K562 (cell line): ENCODE measurements at regions not wholly inside any gene's neighbourhood (a gene's known extent, or its start where the extent isn't known, plus 50 kb on each side); places are given as distances from the start of the nearest gene placed in this dataset.

ENCODE experiments used
- ATAC-seq: fragments of 200-7000 bp; cut with Tn5 transposase; 3 replicates; pipeline ENCODE4 v1.9.1; 2020; ENCODE audit warnings: moderate library complexity
- BruUV-seq: library from RNA; stranded (reverse); fragments of 400-500 nt; replicated peaks from 2 replicates; lab custom pipeline; 2021; lab: Mats Ljungman, UMichigan
- CTCF ChIA-PET: fragments of 300-600 bp; formaldehyde crosslinking; extraction: SDS; loops from one replicate; lab custom pipeline; 2021; ENCODE audit warnings: low intra/inter-chr PET ratio; lab: Yijun Ruan, JAX
- POLR2A ChIA-PET: fragments of 300-600, 350-650 bp; sonication (Branson Sonifier 250); formaldehyde crosslinking; extraction: SDS; loops from one replicate; lab custom pipeline; 2021; ENCODE audit warnings: antibody characterized with exemption, inconsistent platforms; lab: Yijun Ruan, JAX
- DNase-seq, 4 experiments: peaks; one replicate each; pipeline versions ENCODE4 v3.0.0 to v3.0.0-alpha.2; 2011 to 2018; ENCODE audit warnings: low spot score in 3 of 4, mixed read lengths in 3 of 4; ENCODE audit errors: extremely low read depth in 1 of 4
- FAIRE-seq: peaks from 2 replicates; lab custom pipeline; 2011; peaks lifted over from hg19 to GRCh38; lab: Jason Lieb, UNC
- H2AFZ ChIP-seq: 2 replicates; pipeline ENCODE4 v1.6.0; 2011; ENCODE audit warnings: low read depth, low read length, control low read depth, inconsistent platforms
- H3K27ac ChIP-seq: fragments of 200-600 bp; 3 replicates; pipeline ENCODE4 v1.8.0; 2011; ENCODE audit warnings: low read depth, mild to moderate bottlenecking, control low read depth, inconsistent platforms, low read length, moderate library complexity, mixed read lengths; ENCODE audit errors: extremely low read depth
- H3K27me3 ChIP-seq, 2 experiments: fragments of 300-600 bp in 1 of 2; 2 replicates in 1 of 2; 3 replicates in 1 of 2; pipeline versions ENCODE4 v1.6.0 to v1.8.0; 2011; ENCODE audit warnings: inconsistent platforms in 2 of 2, low read length in 2 of 2, mild to moderate bottlenecking in 1 of 2, mixed read lengths in 1 of 2, moderate library complexity in 1 of 2; ENCODE audit not compliant: control insufficient read depth in 2 of 2, insufficient read depth in 2 of 2
- H3K36me3 ChIP-seq: fragments of 300-600 bp; 3 replicates; pipeline ENCODE4 v1.8.0; 2011; ENCODE audit warnings: mild to moderate bottlenecking, low read length, inconsistent platforms; ENCODE audit not compliant: control insufficient read depth, insufficient read depth
- H3K4me1 ChIP-seq, 2 experiments: fragments of 200-600 bp in 1 of 2; replicated peaks in 1 of 2; 2 replicates in 1 of 2; 3 replicates in 1 of 2; pipeline versions ENCODE4 v1.5.1 to v1.8.0; 2011; ENCODE audit warnings: inconsistent platforms in 2 of 2, low read length in 2 of 2, mild to moderate bottlenecking in 1 of 2, mixed read lengths in 1 of 2, moderate library complexity in 1 of 2; ENCODE audit not compliant: control insufficient read depth in 2 of 2, insufficient read depth in 2 of 2
- H3K4me2 ChIP-seq: 2 replicates; pipeline ENCODE4 v1.6.1; 2011; ENCODE audit warnings: low read length, control low read depth, inconsistent platforms, mixed read lengths; ENCODE audit not compliant: insufficient read depth
- H3K4me3 ChIP-seq: fragments of 200-600 bp; sonication (generic), shearing (Covaris generic); 2 replicates; pipeline ENCODE4 v1.5.1; 2016; ENCODE audit warnings: control low read depth, inconsistent platforms
- H3K79me2 ChIP-seq: fragments of 200-600 bp; 3 replicates; pipeline ENCODE4 v1.8.0; 2011; ENCODE audit warnings: low read length, inconsistent platforms; ENCODE audit not compliant: control insufficient read depth, insufficient read depth
- H3K9ac ChIP-seq, 2 experiments: 2 replicates each; pipeline versions ENCODE4 v1.6.0 to v1.6.1; 2011; ENCODE audit warnings: low read depth in 2 of 2, low read length in 2 of 2, control low read depth in 1 of 2, inconsistent platforms in 1 of 2, mild to moderate bottlenecking in 1 of 2, mixed read lengths in 1 of 2; ENCODE audit not compliant: insufficient read depth in 1 of 2
- H3K9me1 ChIP-seq: one replicate; pipeline ENCODE4 v1.6.0; 2011; ENCODE audit warnings: inconsistent platforms, mild to moderate bottlenecking, low read length, moderate library complexity; ENCODE audit not compliant: control insufficient read depth, insufficient read depth
- H3K9me3 ChIP-seq: replicated peaks from 2 replicates; pipeline ENCODE4 v1.5.1; 2011; ENCODE audit warnings: low read depth, low read length, inconsistent platforms; ENCODE audit not compliant: control insufficient read depth, insufficient read depth
- H4K20me1 ChIP-seq: replicated peaks from 2 replicates; pipeline ENCODE4 v1.6.1; 2011; ENCODE audit warnings: low read length, inconsistent platforms, mixed read lengths; ENCODE audit not compliant: control insufficient read depth, insufficient read depth
- ATF7 ChIP-seq: fragments of 450-650 bp; IDR thresholded peaks from 2 replicates; pipeline ENCODE4 v1.7.1; 2014; ENCODE audit warnings: mild to moderate bottlenecking, moderate library complexity
- CEBPG ChIP-seq, 3 experiments: fragments of 200-800 bp in 1 of 3; sonication (Bioruptor generic) in 1 of 3; sonication (generic) in 1 of 3; formaldehyde crosslinking in 1 of 3; IDR thresholded peaks in 2 of 3; conservative IDR thresholded peaks in 1 of 3; 2 replicates each; pipeline versions ENCODE4 v1.6.1 to v1.8.0; 2016 to 2022; ENCODE audit warnings: missing compliant biosample characterization in 2 of 3, missing genetic modification characterization in 2 of 3, mild to moderate bottlenecking in 1 of 3, missing genetic modification reagents in 1 of 3
- CREB1 ChIP-seq, 2 experiments: sonication (generic) in 1 of 2; formaldehyde crosslinking in 1 of 2; IDR thresholded peaks; 2 replicates each; pipeline versions ENCODE4 v1.6.1 to v1.8.0; 2012 to 2022; ENCODE audit warnings: inconsistent platforms in 1 of 2, mild to moderate bottlenecking in 1 of 2, missing genetic modification reagents in 1 of 2, moderate library complexity in 1 of 2
- CXXC5 ChIP-seq: fragments of 250-450 bp; sonication (Bioruptor Pico); IDR thresholded peaks from 2 replicates; pipeline ENCODE4 v1.8.0; 2022; ENCODE audit warnings: inconsistent platforms, mild to moderate bottlenecking, moderate library complexity
- E2F3 ChIP-seq: fragments of 250-450 bp; sonication (Bioruptor Pico); IDR thresholded peaks from 2 replicates; pipeline ENCODE4 v1.4.0; 2020; ENCODE audit warnings: mild to moderate bottlenecking
- ESRRB ChIP-seq: fragments of 250-450 bp; sonication (Bioruptor Pico); IDR thresholded peaks from 2 replicates; pipeline ENCODE4 v1.5.0; 2020; ENCODE audit warnings: mild to moderate bottlenecking, moderate library complexity, borderline replicate concordance
- HNRNPUL1 ChIP-seq: fragments of 200-400 bp; formaldehyde crosslinking; IDR thresholded peaks from 2 replicates; pipeline ENCODE4 v1.6.1; 2017; ENCODE audit warnings: low read length
- POLR3G ChIP-seq: IDR thresholded peaks from 2 replicates; pipeline ENCODE4 v1.6.1; 2011; ENCODE audit not compliant: insufficient read length, insufficient replicate concordance; ENCODE audit errors: extremely low read depth
- RUNX1 ChIP-seq: sonication (generic); IDR thresholded peaks from 2 replicates; pipeline ENCODE4 v1.6.1; 2016; ENCODE audit warnings: antibody characterized with exemption, low read depth
- SETDB1 ChIP-seq: IDR thresholded peaks from one replicate; pipeline ENCODE4 v1.6.1; 2012; ENCODE audit warnings: low read length, control low read depth, inconsistent platforms
- TFE3 ChIP-seq: fragments of 450-650 bp; formaldehyde crosslinking; IDR thresholded peaks from 2 replicates; pipeline ENCODE4 v1.4.0; 2020; ENCODE audit warnings: mild to moderate bottlenecking, mixed read lengths
- TRIM25 ChIP-seq: fragments of 450-650 bp; IDR thresholded peaks from 2 replicates; pipeline ENCODE4 v1.7.0; 2016; ENCODE audit warnings: borderline replicate concordance
- ZNF316 ChIP-seq: fragments of 450-650 bp; IDR thresholded peaks from 2 replicates; pipeline ENCODE4 v1.6.1; 2016
- ZNF511 ChIP-seq: sonication (generic); formaldehyde crosslinking; IDR thresholded peaks from 2 replicates; pipeline ENCODE4 v1.8.0; 2022; ENCODE audit warnings: mild to moderate bottlenecking, missing genetic modification reagents
- WGBS: fragments of 100-300 bp; shearing (Covaris generic); methylation state at CpG from one replicate; pipeline ENCODE4 v1.1.6; 2016; ENCODE audit warnings: low coverage, mixed read lengths; ENCODE audit not compliant: insufficient coverage; ENCODE audit errors: missing lambda C conversion rate; 5-methylcytosine and 5-hydroxymethylcytosine counted together
- in situ Hi-C: fragments of 300-500 bp; cut with MboI; formaldehyde crosslinking; loops from 4 replicates; pipeline ENCODE4 v1.15.0; 2018; ENCODE audit warnings: inconsistent platforms, mixed read lengths
- intact Hi-C: fragments of 100-400 bp; cut with micrococcal nuclease; formaldehyde crosslinking; loops from 2 replicates; pipeline ENCODE4 v1.14.2; 2022

GRCh38 chr10:105872665-105873064, 1231.6 kb downstream of the SORCS3 start:
- in situ Hi-C loops (no loop called here), intact Hi-C loops (no loop called here)
- ChIA-PET CTCF (no interaction called here), POLR2A (no interaction called here)
- FAIRE-seq (no peak), ATAC-seq (no peak), DNase-seq (no peak)
- Histone ChIP-seq H2AFZ (no peak overlapping the region), H3K36me3 (no peaks in the 10 kb centered on the region), H3K4me3 (no peak overlapping the region), H4K20me1 (no peaks in the 10 kb centered on the region), H3K9me1 (no peaks in the 10 kb centered on the region), H3K27me3 (no peaks in the 10 kb centered on the region), H3K27ac (no peak overlapping the region), H3K79me2 (no peaks in the 10 kb centered on the region), H3K9ac (no peak overlapping the region), H3K4me1 (no peaks in the 10 kb centered on the region), H3K4me2 (no peak overlapping the region), H3K9me3 (no peaks in the 10 kb centered on the region)
- no TSS peak for BruUV-seq
- WGBS, result 0% methylated on average over 4 of the region's 4 CpGs
- TF ChIP-seq HNRNPUL1, result no peak
- TF ChIP-seq CREB1 (IDR thresholded peaks at IDR 0.05), result no peak
- no peak for TF ChIP-seq CREB1 (CRISPR knock-in tag; IDR thresholded peaks at IDR 0.05)
- no peak for TF ChIP-seq ZNF316
- no peak for TF ChIP-seq TFE3 (CRISPR knock-in tag)
- TF ChIP-seq TRIM25, result no peak
- TF ChIP-seq CEBPG (CRISPR knock-in tag; IDR thresholded peaks at IDR 0.05), result no peak
- TF ChIP-seq CEBPG (tag; conservative IDR thresholded peaks at IDR 0.05 in 1 of 2, IDR thresholded peaks at IDR 0.05 in 1 of 2), result no peak
- TF ChIP-seq POLR3G, result no peak
- TF ChIP-seq ATF7, result no peak
- TF ChIP-seq ESRRB (CRISPR knock-in tag), result no peak
- no peak for TF ChIP-seq RUNX1
- no peak for TF ChIP-seq SETDB1
- no peak for TF ChIP-seq E2F3 (CRISPR knock-in tag)
- TF ChIP-seq ZNF511 (CRISPR knock-in tag), result no peak
- TF ChIP-seq CXXC5 (CRISPR knock-in tag), result no peak
